H1 (cell line): ENCODE measurements at regions not wholly inside any gene's neighbourhood (a gene's known extent, or its start where the extent isn't known, plus 50 kb on each side); places are given as distances from the start of the nearest gene placed in this dataset.

Experiments
- RXRA ChIP-seq: IDR thresholded peaks from 2 replicates; pipeline ENCODE4 v1.6.1; 2011; ENCODE audit warnings: low read depth, mild to moderate bottlenecking, low read length, moderate library complexity; ENCODE audit not compliant: insufficient read depth

DNA sequence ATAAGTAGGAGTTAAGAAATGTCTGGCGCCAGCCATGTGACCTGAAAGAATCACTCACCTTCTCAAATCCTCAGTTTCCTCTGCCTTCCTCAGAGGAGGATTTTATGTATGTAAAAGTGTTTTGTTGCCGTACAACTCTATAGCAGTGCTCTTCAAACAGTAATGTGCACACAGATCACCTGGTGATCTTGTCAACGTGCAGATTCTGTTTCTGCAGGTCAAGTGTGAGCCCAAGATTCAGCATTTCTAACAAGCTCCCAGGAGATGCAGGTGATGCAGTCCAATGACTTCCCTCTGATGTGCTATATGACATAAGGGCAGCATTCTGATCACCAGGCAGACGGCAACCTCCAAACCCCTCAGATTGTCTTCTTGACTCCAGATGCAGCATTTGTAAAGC, 83.7 kb downstream of the CDC7 start (continued):
- TF ChIP-seq RXRA, result no peak
- TF ChIP-seq, all 59 proteins: peak for 0
